K562 (cell line): ENCODE measurements at regions not wholly inside any gene's neighbourhood (a gene's known extent, or its start where the extent isn't known, plus 50 kb on each side); places are given as distances from the start of the nearest gene placed in this dataset.

Source experiments
- ATAC-seq: fragments of 200-7000 bp; cut with Tn5 transposase; 3 replicates; pipeline ENCODE4 v1.9.1; 2020; ENCODE audit warnings: moderate library complexity
- BruUV-seq: library from RNA; stranded (reverse); fragments of 400-500 nt; replicated peaks from 2 replicates; lab custom pipeline; 2021; lab: Mats Ljungman, UMichigan
- CTCF ChIA-PET: fragments of 300-600 bp; formaldehyde crosslinking; extraction: SDS; loops from one replicate; lab custom pipeline; 2021; ENCODE audit warnings: low intra/inter-chr PET ratio; lab: Yijun Ruan, JAX
- POLR2A ChIA-PET: fragments of 300-600, 350-650 bp; sonication (Branson Sonifier 250); formaldehyde crosslinking; extraction: SDS; loops from one replicate; lab custom pipeline; 2021; ENCODE audit warnings: antibody characterized with exemption, inconsistent platforms; lab: Yijun Ruan, JAX
- DNase-seq, 4 experiments: peaks; one replicate each; pipeline versions ENCODE4 v3.0.0 to v3.0.0-alpha.2; 2011 to 2018; ENCODE audit warnings: low spot score in 3 of 4, mixed read lengths in 3 of 4; ENCODE audit errors: extremely low read depth in 1 of 4
- FAIRE-seq: peaks from 2 replicates; lab custom pipeline; 2011; peaks lifted over from hg19 to GRCh38; lab: Jason Lieb, UNC
- H2AFZ ChIP-seq: 2 replicates; pipeline ENCODE4 v1.6.0; 2011; ENCODE audit warnings: low read depth, low read length, control low read depth, inconsistent platforms
- H3K27ac ChIP-seq: fragments of 200-600 bp; 3 replicates; pipeline ENCODE4 v1.8.0; 2011; ENCODE audit warnings: low read depth, mild to moderate bottlenecking, control low read depth, inconsistent platforms, low read length, moderate library complexity, mixed read lengths; ENCODE audit errors: extremely low read depth
- H3K27me3 ChIP-seq, 2 experiments: fragments of 300-600 bp in 1 of 2; 2 replicates in 1 of 2; 3 replicates in 1 of 2; pipeline versions ENCODE4 v1.6.0 to v1.8.0; 2011; ENCODE audit warnings: inconsistent platforms in 2 of 2, low read length in 2 of 2, mild to moderate bottlenecking in 1 of 2, mixed read lengths in 1 of 2, moderate library complexity in 1 of 2; ENCODE audit not compliant: control insufficient read depth in 2 of 2, insufficient read depth in 2 of 2
- H3K36me3 ChIP-seq: fragments of 300-600 bp; 3 replicates; pipeline ENCODE4 v1.8.0; 2011; ENCODE audit warnings: mild to moderate bottlenecking, low read length, inconsistent platforms; ENCODE audit not compliant: control insufficient read depth, insufficient read depth
- H3K4me1 ChIP-seq, 2 experiments: fragments of 200-600 bp in 1 of 2; replicated peaks in 1 of 2; 2 replicates in 1 of 2; 3 replicates in 1 of 2; pipeline versions ENCODE4 v1.5.1 to v1.8.0; 2011; ENCODE audit warnings: inconsistent platforms in 2 of 2, low read length in 2 of 2, mild to moderate bottlenecking in 1 of 2, mixed read lengths in 1 of 2, moderate library complexity in 1 of 2; ENCODE audit not compliant: control insufficient read depth in 2 of 2, insufficient read depth in 2 of 2
- H3K4me2 ChIP-seq: 2 replicates; pipeline ENCODE4 v1.6.1; 2011; ENCODE audit warnings: low read length, control low read depth, inconsistent platforms, mixed read lengths; ENCODE audit not compliant: insufficient read depth
- H3K4me3 ChIP-seq: fragments of 200-600 bp; sonication (generic), shearing (Covaris generic); 2 replicates; pipeline ENCODE4 v1.5.1; 2016; ENCODE audit warnings: control low read depth, inconsistent platforms
- H3K79me2 ChIP-seq: fragments of 200-600 bp; 3 replicates; pipeline ENCODE4 v1.8.0; 2011; ENCODE audit warnings: low read length, inconsistent platforms; ENCODE audit not compliant: control insufficient read depth, insufficient read depth
- H3K9ac ChIP-seq, 2 experiments: 2 replicates each; pipeline versions ENCODE4 v1.6.0 to v1.6.1; 2011; ENCODE audit warnings: low read depth in 2 of 2, low read length in 2 of 2, control low read depth in 1 of 2, inconsistent platforms in 1 of 2, mild to moderate bottlenecking in 1 of 2, mixed read lengths in 1 of 2; ENCODE audit not compliant: insufficient read depth in 1 of 2
- H3K9me1 ChIP-seq: one replicate; pipeline ENCODE4 v1.6.0; 2011; ENCODE audit warnings: inconsistent platforms, mild to moderate bottlenecking, low read length, moderate library complexity; ENCODE audit not compliant: control insufficient read depth, insufficient read depth
- H3K9me3 ChIP-seq: replicated peaks from 2 replicates; pipeline ENCODE4 v1.5.1; 2011; ENCODE audit warnings: low read depth, low read length, inconsistent platforms; ENCODE audit not compliant: control insufficient read depth, insufficient read depth
- H4K20me1 ChIP-seq: replicated peaks from 2 replicates; pipeline ENCODE4 v1.6.1; 2011; ENCODE audit warnings: low read length, inconsistent platforms, mixed read lengths; ENCODE audit not compliant: control insufficient read depth, insufficient read depth
- NUFIP1 ChIP-seq: fragments of 450-650 bp; IDR thresholded peaks from 2 replicates; pipeline ENCODE4 v1.6.1; 2018; ENCODE audit not compliant: partially characterized antibody
- SP2 ChIP-seq: IDR thresholded peaks from 2 replicates; pipeline ENCODE4 v1.6.1; 2011; ENCODE audit warnings: mild to moderate bottlenecking, low read depth, low read length, moderate library complexity; ENCODE audit not compliant: poor library complexity, severe bottlenecking; ENCODE audit errors: extremely low read depth
- WGBS: fragments of 100-300 bp; shearing (Covaris generic); methylation state at CpG from one replicate; pipeline ENCODE4 v1.1.6; 2016; ENCODE audit warnings: low coverage, mixed read lengths; ENCODE audit not compliant: insufficient coverage; ENCODE audit errors: missing lambda C conversion rate; 5-methylcytosine and 5-hydroxymethylcytosine counted together
- in situ Hi-C: fragments of 300-500 bp; cut with MboI; formaldehyde crosslinking; loops from 4 replicates; pipeline ENCODE4 v1.15.0; 2018; ENCODE audit warnings: inconsistent platforms, mixed read lengths
- intact Hi-C: fragments of 100-400 bp; cut with micrococcal nuclease; formaldehyde crosslinking; loops from 2 replicates; pipeline ENCODE4 v1.14.2; 2022
- TF ChIP-seq, protein P1 (sequence below): sonication (generic); formaldehyde crosslinking; IDR thresholded peaks from 2 replicates; pipeline ENCODE4 v1.9.0; 2022; ENCODE audit warnings: mild to moderate bottlenecking, missing genetic modification reagents
- TF ChIP-seq, protein P2 (sequence below): sonication (generic); formaldehyde crosslinking; IDR thresholded peaks from 2 replicates; pipeline ENCODE4 v1.8.0; 2022; ENCODE audit warnings: missing genetic modification reagents, mild to moderate bottlenecking, moderate library complexity, borderline replicate concordance

- POLR2A ChIA-PET = no interaction called here
- H3K9me1 ChIP-seq = no peaks in the 10 kb centered on the region
- DNase-seq (no peak), ATAC-seq (no peak), FAIRE-seq (no peak)
- no peaks in the 10 kb centered on the region for H3K27me3 ChIP-seq
- in situ Hi-C loops = no loop called here
- H3K4me1 ChIP-seq = no peaks in the 10 kb centered on the region
- H4K20me1 ChIP-seq = no peaks in the 10 kb centered on the region
- H3K79me2 ChIP-seq = no peaks in the 10 kb centered on the region
- BruUV-seq = no TSS peak
- H2AFZ ChIP-seq = no peak overlapping the region
- intact Hi-C loops = no loop called here
- TF ChIP-seq SP2 = no peak
- whole genome bisulfite sequencing = 0% methylated on average over 1 of the region's 8 CpGs
- no peak overlapping the region for H3K27ac ChIP-seq
- H3K4me2 ChIP-seq = no peak overlapping the region
- no peak overlapping the region for H3K9ac ChIP-seq
- H3K9me3 ChIP-seq = no peaks in the 10 kb centered on the region
- H3K36me3 ChIP-seq = no peaks in the 10 kb centered on the region
- CTCF ChIA-PET = no interaction called here
- H3K4me3 ChIP-seq = no peak overlapping the region
Measured at GRCh38 chr14:98226411-98226810, 1045.6 kb downstream of the BCL11B start.

- no peaks in the 10 kb centered on the region for H4K20me1 ChIP-seq
- H3K9ac ChIP-seq = no peak overlapping the region
- ATAC-seq (no peak), DNase-seq (no peak), FAIRE-seq (no peak)
- POLR2A ChIA-PET = no interaction called here
- in situ Hi-C loops = no loop called here
- no peak overlapping the region for H3K4me2 ChIP-seq
- H3K9me1 ChIP-seq = no peaks in the 10 kb centered on the region
- H3K27ac ChIP-seq = no peak overlapping the region
- no peaks in the 10 kb centered on the region for H3K79me2 ChIP-seq
- H3K4me3 ChIP-seq = no peak overlapping the region
- H3K4me1 ChIP-seq = no peaks in the 10 kb centered on the region
- BruUV-seq = no TSS peak
- H3K9me3 ChIP-seq = no peaks in the 10 kb centered on the region
- WGBS = 2% methylated on average over 7 of the region's 12 CpGs
- H3K27me3 ChIP-seq = no peaks in the 10 kb centered on the region
- intact Hi-C loops = no loop called here
- no peak overlapping the region for H2AFZ ChIP-seq
- no peaks in the 10 kb centered on the region for H3K36me3 ChIP-seq
- TF ChIP-seq, protein P1, sequence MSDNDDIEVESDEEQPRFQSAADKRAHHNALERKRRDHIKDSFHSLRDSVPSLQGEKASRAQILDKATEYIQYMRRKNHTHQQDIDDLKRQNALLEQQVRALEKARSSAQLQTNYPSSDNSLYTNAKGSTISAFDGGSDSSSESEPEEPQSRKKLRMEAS (CRISPR knock-in tag) = no peak
- TF ChIP-seq, protein P2, sequence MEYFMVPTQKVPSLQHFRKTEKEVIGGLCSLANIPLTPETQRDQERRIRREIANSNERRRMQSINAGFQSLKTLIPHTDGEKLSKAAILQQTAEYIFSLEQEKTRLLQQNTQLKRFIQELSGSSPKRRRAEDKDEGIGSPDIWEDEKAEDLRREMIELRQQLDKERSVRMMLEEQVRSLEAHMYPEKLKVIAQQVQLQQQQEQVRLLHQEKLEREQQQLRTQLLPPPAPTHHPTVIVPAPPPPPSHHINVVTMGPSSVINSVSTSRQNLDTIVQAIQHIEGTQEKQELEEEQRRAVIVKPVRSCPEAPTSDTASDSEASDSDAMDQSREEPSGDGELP (CRISPR knock-in tag) = no peak
- no peak for TF ChIP-seq NUFIP1
- CTCF ChIA-PET = no interaction called here
Measured at GRCh38 chr14:98227000-98227726, 1044.8 kb downstream of the BCL11B start.
